DND-41 (cell line): ENCODE measurements at regions not wholly inside any gene's neighbourhood (a gene's known extent, or its start where the extent isn't known, plus 50 kb on each side); places are given as distances from the start of the nearest gene placed in this dataset.

Experiments
- ATAC-seq: fragments of 200-7000 bp; cut with Tn5 transposase; 3 replicates; pipeline ENCODE4 v1.9.1; 2021; ENCODE audit warnings: low read depth; ENCODE audit not compliant: insufficient read depth
- DNase-seq: peaks from one replicate; pipeline ENCODE4 v3.0.0-alpha.2; 2020
- H2AFZ ChIP-seq: 2 replicates; pipeline ENCODE4 v1.6.0; 2012; ENCODE audit warnings: low read depth, low read length
- H3K27ac ChIP-seq: 2 replicates; pipeline ENCODE4 v1.5.1; 2012; ENCODE audit warnings: low read length, inconsistent platforms
- H3K27me3 ChIP-seq: fragments of 200-600 bp; sonication (generic); 2 replicates; pipeline ENCODE4 v1.6.0; 2012; ENCODE audit warnings: low read length, mild to moderate bottlenecking, inconsistent platforms; ENCODE audit not compliant: insufficient read depth, poor library complexity
- H3K36me3 ChIP-seq: 2 replicates; pipeline ENCODE4 v1.5.1; 2012; ENCODE audit warnings: low read length, inconsistent platforms; ENCODE audit not compliant: insufficient read depth
- H3K4me1 ChIP-seq: 2 replicates; pipeline ENCODE4 v1.5.1; 2012; ENCODE audit warnings: mild to moderate bottlenecking, low read length; ENCODE audit not compliant: insufficient read depth
- H3K4me2 ChIP-seq: 2 replicates; pipeline ENCODE4 v1.6.0; 2012; ENCODE audit warnings: mild to moderate bottlenecking, moderate library complexity, low read length, inconsistent platforms; ENCODE audit not compliant: insufficient read depth
- H3K4me3 ChIP-seq, 2 experiments: fragments of 200-600 bp in 1 of 2; shearing (Covaris generic) in 1 of 2; 2 replicates each; pipeline ENCODE4 v1.5.1; 2012 to 2016; ENCODE audit warnings: inconsistent platforms in 2 of 2, low read length in 2 of 2, mild to moderate bottlenecking in 2 of 2, low read depth in 1 of 2, moderate library complexity in 1 of 2
- H3K79me2 ChIP-seq: 2 replicates; pipeline ENCODE4 v1.6.0; 2012; ENCODE audit warnings: low read length, inconsistent platforms; ENCODE audit not compliant: insufficient read depth
- H3K9ac ChIP-seq: 2 replicates; pipeline ENCODE4 v1.6.0; 2012; ENCODE audit warnings: low read depth, mild to moderate bottlenecking, inconsistent platforms, low read length, moderate library complexity
- H3K9me3 ChIP-seq: 2 replicates; pipeline ENCODE4 v1.5.1; 2012; ENCODE audit warnings: low read length, moderate library complexity, mild to moderate bottlenecking, inconsistent platforms; ENCODE audit not compliant: insufficient read depth, severe bottlenecking
- H4K20me1 ChIP-seq: 2 replicates; pipeline ENCODE4 v1.6.0; 2012; ENCODE audit warnings: low read length; ENCODE audit not compliant: insufficient read depth
- EZH2 ChIP-seq: IDR thresholded peaks from 3 replicates; pipeline ENCODE4 v1.6.1; 2012; ENCODE audit warnings: borderline replicate concordance, low read depth, mild to moderate bottlenecking, moderate library complexity, low read length, inconsistent platforms; ENCODE audit not compliant: severe bottlenecking
- TF ChIP-seq, protein P1 (sequence below): IDR thresholded peaks from 2 replicates; pipeline ENCODE4 v1.5.1; 2012; ENCODE audit warnings: borderline replicate concordance, low read length, moderate library complexity, mild to moderate bottlenecking; ENCODE audit not compliant: poor library complexity, severe bottlenecking; ENCODE audit errors: extremely low read depth

DNA sequence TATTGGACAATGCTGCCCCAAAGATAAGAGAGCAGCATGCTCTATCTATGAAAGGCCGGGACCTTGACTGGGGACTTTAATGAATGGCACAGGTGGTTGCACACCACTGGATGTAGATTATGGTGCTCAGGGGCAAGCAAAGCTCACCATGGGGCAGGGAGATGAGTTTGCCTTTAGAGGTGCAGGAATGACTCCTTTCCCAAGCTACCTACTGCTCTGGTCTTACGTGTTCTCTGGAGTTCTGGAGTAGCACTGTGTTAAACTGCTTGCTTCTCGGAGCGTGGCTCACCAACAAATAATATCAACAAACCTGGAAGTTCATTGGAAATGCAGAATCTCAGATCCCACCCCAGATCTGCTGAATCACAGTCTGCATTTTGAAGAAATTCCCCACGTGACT lies 445.3 kb downstream of the RPS24 start:
- no peaks in the 10 kb centered on the region for H4K20me1 ChIP-seq
- H3K4me1 ChIP-seq: no peaks in the 10 kb centered on the region
- peaks cover 11% of the 10 kb centered on the region for H3K27me3 ChIP-seq
- H3K9me3 ChIP-seq: no peaks in the 10 kb centered on the region
- H3K4me3 ChIP-seq: no peak overlapping the region
- no peak overlapping the region for H3K9ac ChIP-seq
- ATAC-seq: no peak
- no peak for TF ChIP-seq EZH2
- TF ChIP-seq, protein P1, sequence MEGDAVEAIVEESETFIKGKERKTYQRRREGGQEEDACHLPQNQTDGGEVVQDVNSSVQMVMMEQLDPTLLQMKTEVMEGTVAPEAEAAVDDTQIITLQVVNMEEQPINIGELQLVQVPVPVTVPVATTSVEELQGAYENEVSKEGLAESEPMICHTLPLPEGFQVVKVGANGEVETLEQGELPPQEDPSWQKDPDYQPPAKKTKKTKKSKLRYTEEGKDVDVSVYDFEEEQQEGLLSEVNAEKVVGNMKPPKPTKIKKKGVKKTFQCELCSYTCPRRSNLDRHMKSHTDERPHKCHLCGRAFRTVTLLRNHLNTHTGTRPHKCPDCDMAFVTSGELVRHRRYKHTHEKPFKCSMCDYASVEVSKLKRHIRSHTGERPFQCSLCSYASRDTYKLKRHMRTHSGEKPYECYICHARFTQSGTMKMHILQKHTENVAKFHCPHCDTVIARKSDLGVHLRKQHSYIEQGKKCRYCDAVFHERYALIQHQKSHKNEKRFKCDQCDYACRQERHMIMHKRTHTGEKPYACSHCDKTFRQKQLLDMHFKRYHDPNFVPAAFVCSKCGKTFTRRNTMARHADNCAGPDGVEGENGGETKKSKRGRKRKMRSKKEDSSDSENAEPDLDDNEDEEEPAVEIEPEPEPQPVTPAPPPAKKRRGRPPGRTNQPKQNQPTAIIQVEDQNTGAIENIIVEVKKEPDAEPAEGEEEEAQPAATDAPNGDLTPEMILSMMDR: no peak
- H3K4me2 ChIP-seq: no peak overlapping the region
- H3K36me3 ChIP-seq: no peaks in the 10 kb centered on the region
- no peaks in the 10 kb centered on the region for H3K79me2 ChIP-seq
- H3K27ac ChIP-seq: no peak overlapping the region
- no peak for DNase-seq
- H2AFZ ChIP-seq: no peak overlapping the region

DNA sequence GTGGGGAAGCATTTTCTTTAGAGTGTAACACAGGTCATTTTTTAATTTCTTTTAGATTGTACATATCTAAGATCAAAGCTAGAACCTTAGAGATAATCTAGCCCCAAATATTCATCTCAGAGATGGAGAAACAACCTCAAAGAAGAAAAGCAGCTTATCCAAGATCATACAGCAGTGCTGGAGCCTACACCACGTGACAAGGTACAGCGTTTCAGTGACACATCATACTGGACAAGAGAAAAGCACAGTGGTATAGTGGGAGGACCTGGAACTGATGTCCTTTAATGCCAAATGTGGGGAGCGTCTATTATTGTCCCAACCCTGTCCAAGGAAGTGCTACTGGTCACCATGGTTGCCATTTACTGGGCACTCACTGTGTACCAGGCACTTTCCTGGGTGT lies 445.8 kb downstream of the RPS24 start:
- no peak overlapping the region for H3K9ac ChIP-seq
- no peak for DNase-seq
- H3K9me3 ChIP-seq: no peaks in the 10 kb centered on the region
- no peak overlapping the region for H3K4me3 ChIP-seq
- no peak for ATAC-seq
- H3K4me1 ChIP-seq: no peaks in the 10 kb centered on the region
- H3K4me2 ChIP-seq: no peak overlapping the region
- no peak overlapping the region for H3K27ac ChIP-seq
- TF ChIP-seq, protein P1: no peak
- no peak for TF ChIP-seq EZH2
- no peaks in the 10 kb centered on the region for H3K79me2 ChIP-seq
- H3K27me3 ChIP-seq: peaks cover 12% of the 10 kb centered on the region
- no peaks in the 10 kb centered on the region for H3K36me3 ChIP-seq
- H2AFZ ChIP-seq: no peak overlapping the region
- H4K20me1 ChIP-seq: no peaks in the 10 kb centered on the region

DNA sequence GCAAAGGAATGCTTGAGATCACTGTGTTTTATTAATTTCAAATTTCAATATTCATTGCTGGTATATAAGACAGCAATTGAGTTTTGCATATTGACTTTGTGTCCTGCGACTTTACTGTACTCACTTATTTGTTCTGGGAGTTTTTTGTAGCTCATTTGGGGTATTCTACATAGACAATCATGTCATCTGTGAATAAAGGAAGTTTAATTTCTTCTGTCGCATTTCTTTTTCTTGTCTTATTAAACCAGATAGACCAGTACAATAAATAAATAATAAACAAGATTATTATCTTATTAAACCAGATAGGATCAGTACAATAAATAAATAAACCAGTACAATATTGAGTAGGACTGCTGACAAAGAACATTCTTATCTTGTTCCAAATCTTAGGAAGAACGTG lies 448.2 kb downstream of the RPS24 start:
- Histone ChIP-seq H3K9me3 (no peaks in the 10 kb centered on the region), H3K9ac (no peak overlapping the region), H3K27me3 (peaks cover 9% of the 10 kb centered on the region), H3K79me2 (no peaks in the 10 kb centered on the region), H3K4me3 (no peak overlapping the region), H4K20me1 (no peaks in the 10 kb centered on the region), H3K4me1 (no peaks in the 10 kb centered on the region), H2AFZ (no peak overlapping the region), H3K27ac (no peak overlapping the region), H3K36me3 (no peaks in the 10 kb centered on the region), H3K4me2 (no peak overlapping the region)
- TF ChIP-seq, protein P1: no peak
- TF ChIP-seq EZH2: no peak
- no peak for ATAC-seq
- DNase-seq: no peak

DNA sequence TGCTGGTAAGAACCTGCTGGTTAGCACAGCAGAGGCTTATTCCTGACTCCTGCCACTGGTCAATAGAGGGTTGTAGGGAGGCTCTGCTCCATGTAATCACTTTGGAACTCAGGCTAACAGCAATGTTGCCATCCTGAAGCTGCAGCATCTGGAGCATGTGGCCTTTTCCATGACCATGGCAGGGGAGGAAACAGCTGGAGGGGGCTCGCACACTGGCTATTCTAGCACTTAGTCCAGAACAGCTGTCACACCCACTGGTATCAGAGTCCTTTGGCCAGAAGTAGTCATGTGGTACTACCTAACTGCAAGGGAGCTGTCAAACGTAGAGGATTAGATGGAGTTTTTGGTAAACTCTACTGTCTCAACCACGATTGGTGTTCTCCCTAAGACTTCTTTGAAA lies 450.0 kb downstream of the RPS24 start:
- H3K4me1 ChIP-seq: no peaks in the 10 kb centered on the region
- DNase-seq (no peak), ATAC-seq (no peak)
- no peaks in the 10 kb centered on the region for H3K36me3 ChIP-seq
- H3K79me2 ChIP-seq: no peaks in the 10 kb centered on the region
- H3K4me2 ChIP-seq: no peak overlapping the region
- peaks cover 10% of the 10 kb centered on the region for H3K27me3 ChIP-seq
- no peaks in the 10 kb centered on the region for H4K20me1 ChIP-seq
- H3K4me3 ChIP-seq: no peak overlapping the region
- H3K27ac ChIP-seq: no peak overlapping the region
- H2AFZ ChIP-seq: no peak overlapping the region
- no peaks in the 10 kb centered on the region for H3K9me3 ChIP-seq
- TF ChIP-seq EZH2: no peak
- TF ChIP-seq, protein P1: no peak
- no peak overlapping the region for H3K9ac ChIP-seq
